ENCODE measurements at regions not wholly inside any gene's neighbourhood (a gene's known extent, or its start where the extent isn't known, plus 50 kb on each side); places are given as distances from the start of the nearest gene placed in this dataset.

GRCh38 chr6:119612911-119613381, 263.4 kb upstream of the MAN1A1 start:
- Histone ChIP-seq H2AK5ac (ENCODE audit: insufficient read length, low read length) (no peak overlapping the region), H3K9me3 (ENCODE audit: control insufficient read depth, low read depth, low read length) (no peaks in the 10 kb centered on the region), H2BK12ac (ENCODE audit: insufficient read length, low read depth, low read length) (no peak overlapping the region)

More at GRCh38 chr6:119612911-119613381, 263.4 kb upstream of the MAN1A1 start:
- Histone ChIP-seq H3K4me1 (ENCODE audit: insufficient read depth, low read length) (no peaks in the 10 kb centered on the region; the same call in 1 of the 2 replicates), H3K27me3 (ENCODE audit: insufficient read depth, low read length) (no peaks in the 10 kb centered on the region), H3K23ac (ENCODE audit: insufficient read length, low read depth, low read length) (no peak overlapping the region), H4K8ac (replicated peaks; ENCODE audit: insufficient read length, low read depth, low read length) (no peak overlapping the region), H2BK5ac (ENCODE audit: insufficient read length, low read length) (no peak overlapping the region), H3K4me2 (ENCODE audit: insufficient read depth, insufficient read length, low read length) (no peak overlapping the region), H3K4ac (ENCODE audit: low read depth, low read length) (no peak overlapping the region), H3T11ph (ENCODE audit: low read length) (no peak overlapping the region), H3K27ac (ENCODE audit: insufficient read length, low read depth, low read length) (no peak overlapping the region), H4K5ac (ENCODE audit: insufficient read length, low read depth, low read length) (no peak overlapping the region), H3K23me2 (ENCODE audit: insufficient read length, low read depth, low read length, poor library complexity, severe bottlenecking) (no peaks in the 10 kb centered on the region), H3K79me1 (ENCODE audit: insufficient read depth, low read depth, low read length, poor library complexity, severe bottlenecking) (no peaks in the 10 kb centered on the region), H3K18ac (ENCODE audit: insufficient read length, low read depth, low read length) (no peak overlapping the region), H3K14ac (ENCODE audit: insufficient read depth, low read length) (no peak overlapping the region), H2BK15ac (ENCODE audit: low read depth, low read length) (no peak overlapping the region), H2BK120ac (ENCODE audit: low read depth, low read length, poor library complexity, severe bottlenecking) (no peak overlapping the region), H3K79me2 (ENCODE audit: insufficient read depth, low read length) (no peaks in the 10 kb centered on the region), H2BK20ac (ENCODE audit: low read depth, low read length, poor library complexity, severe bottlenecking) (no peak overlapping the region), H4K20me1 (ENCODE audit: control insufficient read depth, insufficient read depth, insufficient read length) (no peaks in the 10 kb centered on the region), H3K56ac (ENCODE audit: insufficient read length, low read depth, low read length) (no peak overlapping the region), H2AFZ (ENCODE audit: low read length) (no peak overlapping the region), H4K91ac (ENCODE audit: insufficient read length, low read depth, low read length) (no peak overlapping the region), H3K9ac (ENCODE audit: extremely low read depth, insufficient read length, low read length) (no peak overlapping the region)
- no peaks in the 10 kb centered on the region for H3K9me3 Mint-ChIP-seq
- no peak overlapping the region for H3K27ac Mint-ChIP-seq
- H3K4me3 Mint-ChIP-seq = no peak overlapping the region
- no peaks in the 10 kb centered on the region for H3K36me3 Mint-ChIP-seq (ENCODE audit: insufficient read depth in 1 of 3, low read depth in 3 of 3)
- H3K27me3 Mint-ChIP-seq (ENCODE audit: low read depth) = no peaks in the 10 kb centered on the region; the same call in 1 of the 2 replicates
- DNase-seq = no peak
- TF ChIP-seq CTCF (conservative IDR thresholded peaks at IDR 0.05) = no peak
- H3K4me1 Mint-ChIP-seq = peaks cover 18 to 20% of the 10 kb centered on the region in 2 experiments

Data from H9 (cell line).